GM12878 (cell line): ENCODE measurements at regions not wholly inside any gene's neighbourhood (a gene's known extent, or its start where the extent isn't known, plus 50 kb on each side); places are given as distances from the start of the nearest gene placed in this dataset.

Experiments
- ATAC-seq: fragments of 200-7000 bp; cut with Tn5 transposase; 3 replicates; pipeline ENCODE4 v1.9.1; 2020; ENCODE audit warnings: mild to moderate bottlenecking, moderate library complexity
- BruUV-seq: library from RNA; stranded (reverse); fragments of 400-500 nt; replicated peaks from 2 replicates; lab custom pipeline; 2021; lab: Mats Ljungman, UMichigan
- CTCF ChIA-PET: fragments of 300-600 bp; sonication (Branson Sonifier 250); formaldehyde crosslinking; extraction: SDS; loops from one replicate; lab custom pipeline; 2021; ENCODE audit warnings: inconsistent platforms; lab: Yijun Ruan, JAX
- POLR2A ChIA-PET: fragments of 350-600 bp; formaldehyde crosslinking; extraction: SDS; loops from one replicate; lab custom pipeline; 2021; ENCODE audit warnings: inconsistent platforms; lab: Charles Lee
- RAD21 ChIA-PET: fragments of 300-600 bp; sonication (Branson Sonifier 250); formaldehyde crosslinking; loops from one replicate; lab custom pipeline; 2023; ENCODE audit warnings: antibody characterized with exemption; ENCODE audit not compliant: unreplicated experiment; lab: Charles Lee
- SMC1A ChIA-PET: fragments of 300-600 bp; sonication (Branson Sonifier 250); formaldehyde crosslinking; loops from one replicate; lab custom pipeline; 2023; ENCODE audit not compliant: unreplicated experiment, uncharacterized antibody; lab: Charles Lee
- DNase-seq: peaks from one replicate; pipeline ENCODE4 v3.0.0-alpha.2; 2011; ENCODE audit warnings: low read depth, low spot score
- FAIRE-seq: peaks from 3 replicates; lab custom pipeline; 2011; peaks lifted over from hg19 to GRCh38; lab: Jason Lieb, UNC
- H2AFZ ChIP-seq: 2 replicates; pipeline ENCODE4 v1.6.0; 2011; ENCODE audit warnings: low read depth, low read length, control low read depth; ENCODE audit not compliant: control insufficient read depth
- H3K27ac ChIP-seq: 2 replicates; pipeline ENCODE4 v1.5.1; 2011; ENCODE audit warnings: control low read depth; ENCODE audit not compliant: control insufficient read depth, insufficient read depth
- H3K27me3 ChIP-seq, 2 experiments: replicated peaks in 1 of 2; 2 replicates each; pipeline versions ENCODE4 v1.6.0 to v1.6.1; 2011; ENCODE audit warnings: low read length in 1 of 2; ENCODE audit not compliant: control insufficient read depth in 2 of 2, insufficient read depth in 2 of 2
- H3K36me3 ChIP-seq, 2 experiments: 2 replicates each; pipeline ENCODE4 v1.5.1; 2011; ENCODE audit warnings: low read length in 1 of 2; ENCODE audit not compliant: control insufficient read depth in 2 of 2, insufficient read depth in 2 of 2
- H3K4me1 ChIP-seq: 2 replicates; pipeline ENCODE4 v1.6.1; 2011; ENCODE audit warnings: mild to moderate bottlenecking, low read length, moderate library complexity, mixed read lengths; ENCODE audit not compliant: control insufficient read depth, insufficient read depth
- H3K4me2 ChIP-seq: 2 replicates; pipeline ENCODE4 v1.6.0; 2011; ENCODE audit warnings: control low read depth; ENCODE audit not compliant: control insufficient read depth, insufficient read depth
- H3K4me3 ChIP-seq: fragments of 200-600 bp; sonication (generic); 2 replicates; pipeline ENCODE4 v1.5.1; 2016
- H3K79me2 ChIP-seq: 2 replicates; pipeline ENCODE4 v1.6.0; 2011; ENCODE audit warnings: low read length; ENCODE audit not compliant: control insufficient read depth, insufficient read depth
- H3K9ac ChIP-seq: 2 replicates; pipeline ENCODE4 v1.8.0; 2011; ENCODE audit warnings: low read length, control low read depth, mixed read lengths; ENCODE audit not compliant: control insufficient read depth, insufficient read depth
- H3K9me3 ChIP-seq: replicated peaks from 3 replicates; pipeline ENCODE4 v1.5.1; 2011; ENCODE audit warnings: mild to moderate bottlenecking, low read length; ENCODE audit not compliant: control insufficient read depth, insufficient read depth
- H4K20me1 ChIP-seq: 2 replicates; pipeline ENCODE4 v1.6.0; 2011; ENCODE audit not compliant: control insufficient read depth, insufficient read depth
- CREB1 ChIP-seq: IDR thresholded peaks from 2 replicates; pipeline ENCODE4 v1.6.1; 2012; ENCODE audit warnings: low read depth, mild to moderate bottlenecking, inconsistent platforms
- FOXM1 ChIP-seq: IDR thresholded peaks from 2 replicates; pipeline ENCODE4 v1.6.1; 2012; ENCODE audit warnings: low read depth, mild to moderate bottlenecking, inconsistent platforms, low read length, moderate library complexity
- MTA2 ChIP-seq: fragments of 450-650 bp; IDR thresholded peaks from 2 replicates; pipeline ENCODE4 v1.6.1; 2016; ENCODE audit warnings: low read depth, mild to moderate bottlenecking, moderate library complexity
- MXI1 ChIP-seq: fragments of 150-350 bp; IDR thresholded peaks from 2 replicates; pipeline ENCODE4 v1.6.1; 2011; ENCODE audit warnings: low read depth, mild to moderate bottlenecking, inconsistent platforms, low read length, improper control_type of control experiment
- NFXL1 ChIP-seq: fragments of 450-650 bp; IDR thresholded peaks from 2 replicates; pipeline ENCODE4 v1.6.1; 2017; ENCODE audit warnings: antibody characterized with exemption, mild to moderate bottlenecking, borderline replicate concordance
- NFYA ChIP-seq: IDR thresholded peaks from 2 replicates; pipeline ENCODE4 v1.6.1; 2011; ENCODE audit warnings: low read depth, mild to moderate bottlenecking, low read length, improper control_type of control experiment, borderline replicate concordance
- PKNOX1 ChIP-seq: fragments of 450-650 bp; IDR thresholded peaks from 2 replicates; pipeline ENCODE4 v1.6.1; 2016; ENCODE audit warnings: mild to moderate bottlenecking
- POLR2AphosphoS5 ChIP-seq: IDR thresholded peaks from 2 replicates; pipeline ENCODE4 v1.6.1; 2011; ENCODE audit warnings: mild to moderate bottlenecking, low read length, inconsistent platforms
- RAD21 ChIP-seq: IDR thresholded peaks from 2 replicates; pipeline ENCODE4 v1.6.1; 2011; ENCODE audit warnings: mild to moderate bottlenecking, low read depth, low read length, moderate library complexity; ENCODE audit not compliant: insufficient read depth
- RFX5 ChIP-seq: IDR thresholded peaks from 2 replicates; pipeline ENCODE4 v1.6.1; 2011; ENCODE audit warnings: low read depth, low read length, improper control_type of control experiment
- WGBS: methylation state at CpG from one replicate; pipeline ENCODE4 v1.1.6; 2016; ENCODE audit warnings: low lambda C conversion rate; ENCODE audit not compliant: insufficient replicate concordance, insufficient coverage; ENCODE audit errors: missing lambda C conversion rate; 5-methylcytosine and 5-hydroxymethylcytosine counted together
- in situ Hi-C: fragments of 300-500 bp; cut with MboI; formaldehyde crosslinking; loops from 9 replicates; pipeline ENCODE4 v1.14.3; 2018; ENCODE audit warnings: mixed read lengths
- intact Hi-C: fragments of 100-400 bp; cut with micrococcal nuclease; formaldehyde crosslinking; loops from one replicate; pipeline ENCODE4 v1.14.2; 2022; ENCODE audit not compliant: unreplicated experiment

DNA sequence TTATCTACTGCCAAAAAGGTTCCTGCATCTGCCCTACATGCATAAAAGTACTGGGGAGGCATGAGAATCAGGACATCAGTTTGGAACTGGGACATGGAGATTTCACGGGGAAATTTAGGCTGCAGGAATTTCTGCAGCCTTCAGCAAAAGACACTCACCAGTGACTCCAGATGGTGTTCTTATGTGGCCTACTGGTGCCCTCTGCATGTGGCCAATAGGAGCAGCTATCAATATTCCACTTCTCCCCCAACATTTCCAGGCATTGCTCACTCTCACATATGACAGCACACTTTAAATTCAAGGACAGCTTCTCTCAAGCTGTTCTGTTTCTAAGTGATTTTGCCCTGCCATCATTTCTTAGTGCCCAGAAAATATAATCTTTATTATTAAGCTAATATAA, 570.5 kb upstream of the ARGLU1 start:
- H3K27me3 ChIP-seq = no peaks in the 10 kb centered on the region
- FAIRE-seq (no peak), ATAC-seq (no peak), DNase-seq (no peak)
- CTCF ChIA-PET = no interaction called here
- POLR2A ChIA-PET = no interaction called here
- H4K20me1 ChIP-seq = no peaks in the 10 kb centered on the region
- in situ Hi-C loops = no loop called here
- SMC1A ChIA-PET = interaction anchor here (0.6 kb wide), 1 partner anchor 248 kb away, joined by 3 read pairs; no protein-coding TSS in a partner anchor
- intact Hi-C loops = no loop called here
- no TSS peak for BruUV-seq
- WGBS = 59% methylated on average over 1 of the region's 1 CpG
- H3K79me2 ChIP-seq = no peaks in the 10 kb centered on the region
- no peaks in the 10 kb centered on the region for H3K4me1 ChIP-seq
- H2AFZ ChIP-seq = no peak overlapping the region
- RAD21 ChIA-PET = no interaction called here
- H3K9me3 ChIP-seq = no peaks in the 10 kb centered on the region
- no peak for TF ChIP-seq NFXL1
- no peak for TF ChIP-seq RAD21
- no peak for TF ChIP-seq POLR2AphosphoS5
- TF ChIP-seq PKNOX1 = no peak
- no peaks in the 10 kb centered on the region for H3K36me3 ChIP-seq
- H3K27ac ChIP-seq = no peak overlapping the region
- H3K9ac ChIP-seq = no peak overlapping the region
- no peak overlapping the region for H3K4me3 ChIP-seq
- H3K4me2 ChIP-seq = no peak overlapping the region

DNA sequence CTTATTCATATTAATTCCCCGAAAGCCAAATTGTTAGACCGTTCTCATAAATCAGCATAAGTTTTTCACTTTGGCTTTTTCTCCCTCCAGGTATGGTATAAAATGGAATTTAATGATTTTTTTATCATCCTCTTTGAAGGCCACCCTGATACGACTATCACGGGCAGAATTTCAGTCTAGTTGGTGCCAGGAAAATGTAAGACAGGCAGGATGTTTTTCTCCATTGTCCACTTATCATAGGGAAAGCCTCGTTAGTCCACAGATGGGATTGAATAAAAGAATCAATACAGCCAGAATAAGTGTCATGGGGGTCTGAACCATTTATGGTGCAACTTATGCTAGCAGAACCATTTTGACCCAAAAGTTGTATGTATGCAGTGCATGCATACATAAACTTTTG, 566.0 kb upstream of the ARGLU1 start:
- ChIA-PET POLR2A (no interaction called here), SMC1A (no interaction called here), CTCF (no interaction called here), RAD21 (no interaction called here)
- 16% methylated on average over 5 of the region's 5 CpGs for WGBS
- no TSS peak for BruUV-seq
- Histone ChIP-seq H4K20me1 (no peaks in the 10 kb centered on the region), H3K27me3 (no peaks in the 10 kb centered on the region), H2AFZ (no peak overlapping the region), H3K9ac (no peak overlapping the region), H3K4me2 (no peak overlapping the region), H3K9me3 (no peaks in the 10 kb centered on the region), H3K4me1 (no peaks in the 10 kb centered on the region), H3K36me3 (no peaks in the 10 kb centered on the region), H3K27ac (no peak overlapping the region), H3K4me3 (no peak overlapping the region), H3K79me2 (no peaks in the 10 kb centered on the region)
- TF ChIP-seq MXI1 (no peak), NFYA (no peak), MTA2 (no peak), FOXM1 (no peak), RFX5 (no peak), CREB1 (no peak)
- intact Hi-C loops (no loop called here), in situ Hi-C loops (no loop called here)
- DNase-seq = no peak
- FAIRE-seq = no peak
- no peak for ATAC-seq
